SK-N-SH (cell line): ENCODE measurements at regions not wholly inside any gene's neighbourhood (a gene's known extent, or its start where the extent isn't known, plus 50 kb on each side); places are given as distances from the start of the nearest gene placed in this dataset.

Experiments used
- CTCF ChIA-PET: fragments of 300-600, 350-600 bp; formaldehyde crosslinking; extraction: SDS; loops from one replicate; lab custom pipeline; 2021; lab: Yijun Ruan, JAX
- POLR2A ChIA-PET: fragments of 350-600 bp; sonication (Branson Sonifier 250); formaldehyde crosslinking; extraction: SDS; loops from one replicate; lab custom pipeline; 2020; ENCODE audit warnings: antibody characterized with exemption, inconsistent platforms; lab: Yijun Ruan, JAX
- DNase-seq: peaks from one replicate; pipeline ENCODE4 v3.0.0; 2012
- H2AFZ ChIP-seq: fragments of 200-600 bp; sonication (generic); 2 replicates; pipeline ENCODE4 v1.8.1; 2016; ENCODE audit warnings: antibody characterized with exemption, mild to moderate bottlenecking, low read depth
- H3F3A ChIP-seq: fragments of 200-600 bp; sonication (generic); replicated peaks from 2 replicates; pipeline ENCODE3; 2016; ENCODE audit warnings: antibody characterized with exemption, mild to moderate bottlenecking; ENCODE audit not compliant: insufficient read depth
- H3K27ac ChIP-seq, 2 experiments: fragments of 200-500 bp in 1 of 2; fragments of 200-600 bp in 1 of 2; sonication (Bioruptor generic) in 1 of 2; sonication (generic), shearing (Covaris generic) in 1 of 2; 2 replicates each; pipeline versions ENCODE4 v1.5.1 to v1.6.1; 2014 to 2016; ENCODE audit warnings: low read depth in 2 of 2, inconsistent platforms in 1 of 2, low read length in 1 of 2, mild to moderate bottlenecking in 1 of 2, mixed read lengths in 1 of 2
- H3K27me3 ChIP-seq: fragments of 200-600 bp; sonication (generic), shearing (Covaris generic); 2 replicates; pipeline ENCODE4 v1.6.1; 2016; ENCODE audit warnings: mixed run types; ENCODE audit not compliant: insufficient read depth
- H3K36me3 ChIP-seq, 2 experiments: fragments of 200-500 bp in 1 of 2; fragments of 200-600 bp in 1 of 2; sonication (Bioruptor generic) in 1 of 2; sonication (generic) in 1 of 2; replicated peaks in 1 of 2; 2 replicates each; pipeline versions ENCODE3 to v1.5.1; 2014 to 2016; ENCODE audit warnings: low read length in 1 of 2, mild to moderate bottlenecking in 1 of 2; ENCODE audit not compliant: insufficient read depth in 2 of 2, control insufficient read depth in 1 of 2
- H3K4me1 ChIP-seq, 2 experiments: fragments of 200-500 bp in 1 of 2; fragments of 200-600 bp in 1 of 2; sonication (Bioruptor generic) in 1 of 2; sonication (generic), shearing (Covaris generic) in 1 of 2; 2 replicates each; pipeline versions ENCODE4 v1.5.1 to v1.6.1; 2014 to 2016; ENCODE audit warnings: low read depth in 1 of 2, low read length in 1 of 2, mixed run types in 1 of 2; ENCODE audit not compliant: insufficient read depth in 2 of 2, control insufficient read depth in 1 of 2
- H3K4me2 ChIP-seq: fragments of 200-600 bp; sonication (generic), shearing (Covaris generic); 2 replicates; pipeline ENCODE4 v1.6.1; 2017; ENCODE audit warnings: mixed run types
- H3K4me3 ChIP-seq, 2 experiments: fragments of 200-500 bp in 1 of 2; fragments of 200-600 bp in 1 of 2; sonication (Bioruptor generic) in 1 of 2; sonication (generic), shearing (Covaris generic) in 1 of 2; 2 replicates each; pipeline versions ENCODE4 v1.5.1 to v1.8.1; 2014 to 2016; ENCODE audit warnings: low read depth in 2 of 2, inconsistent platforms in 1 of 2, low read length in 1 of 2, mild to moderate bottlenecking in 1 of 2, mixed read lengths in 1 of 2, moderate library complexity in 1 of 2
- H3K79me2 ChIP-seq: fragments of 200-600 bp; sonication (generic); 2 replicates; pipeline ENCODE4 v1.8.1; 2017; ENCODE audit warnings: mild to moderate bottlenecking; ENCODE audit not compliant: insufficient read depth
- H3K9ac ChIP-seq: fragments of 200-600 bp; sonication (generic); 2 replicates; pipeline ENCODE4 v1.6.1; 2017; ENCODE audit warnings: mixed run types
- H3K9me2 ChIP-seq: fragments of 200-600 bp; sonication (generic); 2 replicates; pipeline ENCODE4 v1.6.1; 2017; ENCODE audit warnings: mixed run types
- H3K9me3 ChIP-seq: fragments of 200-600 bp; sonication (generic); 2 replicates; pipeline ENCODE4 v1.6.1; 2017; ENCODE audit warnings: mixed run types, mild to moderate bottlenecking, moderate library complexity
- H4K20me1 ChIP-seq: fragments of 200-600 bp; sonication (generic); 2 replicates; pipeline ENCODE4 v1.6.1; 2017; ENCODE audit warnings: mild to moderate bottlenecking, mixed run types; ENCODE audit not compliant: insufficient read depth
- CHD2 ChIP-seq: fragments of 150-350 bp; IDR thresholded peaks from 2 replicates; pipeline ENCODE4 v1.6.1; 2018; ENCODE audit warnings: low read length; ENCODE audit not compliant: partially characterized antibody
- ELF1 ChIP-seq: IDR thresholded peaks from 2 replicates; pipeline ENCODE4 v1.4.0; 2012
- EP300 ChIP-seq, 2 experiments: IDR thresholded peaks; 2 replicates each; pipeline versions ENCODE4 v1.4.0 to v1.6.1; 2012; ENCODE audit warnings: borderline replicate concordance in 1 of 2, low read depth in 1 of 2, low read length in 1 of 2
- EZH2phosphoT487 ChIP-seq: fragments of 200-600 bp; sonication (generic); IDR thresholded peaks from 2 replicates; pipeline ENCODE4 v1.6.1; 2017; ENCODE audit warnings: low read depth, mixed run types, mild to moderate bottlenecking, antibody characterized with exemption, moderate library complexity, borderline replicate concordance
- FOSL2 ChIP-seq: IDR thresholded peaks from 2 replicates; pipeline ENCODE4 v1.4.0; 2012; ENCODE audit warnings: low read depth, mild to moderate bottlenecking, moderate library complexity, borderline replicate concordance
- FOXJ3 ChIP-seq: sonication (generic); formaldehyde crosslinking; IDR thresholded peaks from 2 replicates; pipeline ENCODE4 v1.5.1; 2020; ENCODE audit warnings: mild to moderate bottlenecking, missing genetic modification reagents
- GATA2 ChIP-seq: sonication (generic); formaldehyde crosslinking; IDR thresholded peaks from 2 replicates; pipeline ENCODE4 v1.5.0; 2020; ENCODE audit warnings: mild to moderate bottlenecking, missing genetic modification reagents
- JUND ChIP-seq: IDR thresholded peaks from 2 replicates; pipeline ENCODE4 v1.4.0; 2012
- MEF2A ChIP-seq: IDR thresholded peaks from 2 replicates; pipeline ENCODE4 v1.4.0; 2012; ENCODE audit warnings: low read depth, borderline replicate concordance
- NRF1 ChIP-seq: IDR thresholded peaks from 2 replicates; pipeline ENCODE4 v1.6.1; 2012; ENCODE audit warnings: low read depth, mild to moderate bottlenecking, low read length
- POLR2AphosphoS5 ChIP-seq: IDR thresholded peaks from 2 replicates; pipeline ENCODE4 v1.6.1; 2012; ENCODE audit warnings: low read depth, low read length
- SIN3A ChIP-seq: IDR thresholded peaks from 2 replicates; pipeline ENCODE4 v1.6.1; 2012; ENCODE audit warnings: low read depth, mild to moderate bottlenecking, low read length, moderate library complexity, borderline replicate concordance
- TAF1 ChIP-seq: IDR thresholded peaks from 2 replicates; pipeline ENCODE4 v1.6.1; 2012; ENCODE audit warnings: low read depth, mild to moderate bottlenecking, low read length, moderate library complexity, borderline replicate concordance
- TEAD4 ChIP-seq: IDR thresholded peaks from 2 replicates; pipeline ENCODE4 v1.4.0; 2012; ENCODE audit warnings: mild to moderate bottlenecking, borderline replicate concordance; ENCODE audit not compliant: insufficient read depth
- WGBS: methylation state at CpG from one replicate; pipeline ENCODE4 v1.1.6; 2017; ENCODE audit warnings: low lambda C conversion rate; 5-methylcytosine and 5-hydroxymethylcytosine counted together
- TF ChIP-seq, protein P1 (sequence below): IDR thresholded peaks from 2 replicates; pipeline ENCODE4 v1.4.0; 2012; ENCODE audit warnings: low read depth, borderline replicate concordance
- TF ChIP-seq, protein P2 (sequence below): IDR thresholded peaks from 2 replicates; pipeline ENCODE4 v1.4.0; 2012; ENCODE audit warnings: low read depth, borderline replicate concordance
- TF ChIP-seq, protein P3 (sequence below): IDR thresholded peaks from 2 replicates; pipeline ENCODE4; 2012
- TF ChIP-seq, protein P4 (sequence below): fragments of 200-600 bp; sonication (generic); IDR thresholded peaks from 2 replicates; pipeline ENCODE4 v1.6.1; 2017; ENCODE audit warnings: antibody characterized with exemption, mild to moderate bottlenecking, moderate library complexity
- TF ChIP-seq, protein P5 (sequence below): fragments of 150-350 bp; IDR thresholded peaks from 2 replicates; pipeline ENCODE4 v1.6.1; 2017; ENCODE audit warnings: antibody characterized with exemption, low read length, low read depth, borderline replicate concordance
- TF ChIP-seq, protein P6 (sequence below): IDR thresholded peaks from 2 replicates; pipeline ENCODE4 v1.6.1; 2012; ENCODE audit warnings: mild to moderate bottlenecking, low read depth, low read length, moderate library complexity

DNA sequence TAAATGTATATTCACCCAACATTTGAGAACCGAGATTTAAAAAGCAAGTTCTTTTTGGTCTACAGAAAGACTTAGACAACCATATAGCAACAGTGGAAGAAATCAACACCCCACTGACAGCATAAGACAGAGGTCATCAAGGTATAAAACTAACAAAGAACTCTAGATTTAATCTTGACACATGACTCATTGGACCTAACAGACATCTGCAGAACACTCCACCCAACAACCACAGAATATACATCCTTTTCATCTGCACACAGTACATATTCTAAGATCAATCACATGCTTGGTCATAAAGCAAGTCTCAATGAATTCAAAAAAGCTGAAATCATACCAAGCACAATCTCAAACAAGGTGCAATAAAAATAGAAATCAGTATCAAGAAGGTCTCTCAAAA is 65.8 kb downstream of the SPIN4 start:
- no peak overlapping the region for H2AFZ ChIP-seq
- WGBS = 0% methylated on average over 1 of the region's 1 CpG
- ChIA-PET POLR2A (no interaction called here), CTCF (no interaction called here)
- H4K20me1 ChIP-seq = no peaks in the 10 kb centered on the region
- no peak overlapping the region for H3K4me3 ChIP-seq
- DNase-seq = no peak
- no peaks in the 10 kb centered on the region for H3K27me3 ChIP-seq
- no peaks in the 10 kb centered on the region for H3K9me2 ChIP-seq
- no peak overlapping the region for H3K4me2 ChIP-seq
- no peaks in the 10 kb centered on the region for H3K79me2 ChIP-seq
- H3F3A ChIP-seq = no peaks in the 10 kb centered on the region
- H3K4me1 ChIP-seq = no peaks in the 10 kb centered on the region; a peak in 1 of 4 replicates
- TF ChIP-seq CHD2 = no peak
- no peak for TF ChIP-seq FOXJ3 (CRISPR knock-in tag)
- TF ChIP-seq, protein P1, sequence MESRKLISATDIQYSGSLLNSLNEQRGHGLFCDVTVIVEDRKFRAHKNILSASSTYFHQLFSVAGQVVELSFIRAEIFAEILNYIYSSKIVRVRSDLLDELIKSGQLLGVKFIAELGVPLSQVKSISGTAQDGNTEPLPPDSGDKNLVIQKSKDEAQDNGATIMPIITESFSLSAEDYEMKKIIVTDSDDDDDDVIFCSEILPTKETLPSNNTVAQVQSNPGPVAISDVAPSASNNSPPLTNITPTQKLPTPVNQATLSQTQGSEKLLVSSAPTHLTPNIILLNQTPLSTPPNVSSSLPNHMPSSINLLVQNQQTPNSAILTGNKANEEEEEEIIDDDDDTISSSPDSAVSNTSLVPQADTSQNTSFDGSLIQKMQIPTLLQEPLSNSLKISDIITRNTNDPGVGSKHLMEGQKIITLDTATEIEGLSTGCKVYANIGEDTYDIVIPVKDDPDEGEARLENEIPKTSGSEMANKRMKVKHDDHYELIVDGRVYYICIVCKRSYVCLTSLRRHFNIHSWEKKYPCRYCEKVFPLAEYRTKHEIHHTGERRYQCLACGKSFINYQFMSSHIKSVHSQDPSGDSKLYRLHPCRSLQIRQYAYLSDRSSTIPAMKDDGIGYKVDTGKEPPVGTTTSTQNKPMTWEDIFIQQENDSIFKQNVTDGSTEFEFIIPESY = no peak
- no peak for TF ChIP-seq GATA2 (CRISPR knock-in tag)
- TF ChIP-seq NRF1 = no peak
- no peak for TF ChIP-seq POLR2AphosphoS5
- TF ChIP-seq, protein P2, sequence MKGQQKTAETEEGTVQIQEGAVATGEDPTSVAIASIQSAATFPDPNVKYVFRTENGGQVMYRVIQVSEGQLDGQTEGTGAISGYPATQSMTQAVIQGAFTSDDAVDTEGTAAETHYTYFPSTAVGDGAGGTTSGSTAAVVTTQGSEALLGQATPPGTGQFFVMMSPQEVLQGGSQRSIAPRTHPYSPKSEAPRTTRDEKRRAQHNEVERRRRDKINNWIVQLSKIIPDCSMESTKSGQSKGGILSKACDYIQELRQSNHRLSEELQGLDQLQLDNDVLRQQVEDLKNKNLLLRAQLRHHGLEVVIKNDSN = no peak
- TF ChIP-seq, protein P3, sequence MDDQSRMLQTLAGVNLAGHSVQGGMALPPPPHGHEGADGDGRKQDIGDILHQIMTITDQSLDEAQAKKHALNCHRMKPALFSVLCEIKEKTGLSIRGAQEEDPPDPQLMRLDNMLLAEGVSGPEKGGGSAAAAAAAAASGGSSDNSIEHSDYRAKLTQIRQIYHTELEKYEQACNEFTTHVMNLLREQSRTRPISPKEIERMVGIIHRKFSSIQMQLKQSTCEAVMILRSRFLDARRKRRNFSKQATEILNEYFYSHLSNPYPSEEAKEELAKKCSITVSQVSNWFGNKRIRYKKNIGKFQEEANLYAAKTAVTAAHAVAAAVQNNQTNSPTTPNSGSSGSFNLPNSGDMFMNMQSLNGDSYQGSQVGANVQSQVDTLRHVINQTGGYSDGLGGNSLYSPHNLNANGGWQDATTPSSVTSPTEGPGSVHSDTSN = no peak
- TF ChIP-seq, protein P4, sequence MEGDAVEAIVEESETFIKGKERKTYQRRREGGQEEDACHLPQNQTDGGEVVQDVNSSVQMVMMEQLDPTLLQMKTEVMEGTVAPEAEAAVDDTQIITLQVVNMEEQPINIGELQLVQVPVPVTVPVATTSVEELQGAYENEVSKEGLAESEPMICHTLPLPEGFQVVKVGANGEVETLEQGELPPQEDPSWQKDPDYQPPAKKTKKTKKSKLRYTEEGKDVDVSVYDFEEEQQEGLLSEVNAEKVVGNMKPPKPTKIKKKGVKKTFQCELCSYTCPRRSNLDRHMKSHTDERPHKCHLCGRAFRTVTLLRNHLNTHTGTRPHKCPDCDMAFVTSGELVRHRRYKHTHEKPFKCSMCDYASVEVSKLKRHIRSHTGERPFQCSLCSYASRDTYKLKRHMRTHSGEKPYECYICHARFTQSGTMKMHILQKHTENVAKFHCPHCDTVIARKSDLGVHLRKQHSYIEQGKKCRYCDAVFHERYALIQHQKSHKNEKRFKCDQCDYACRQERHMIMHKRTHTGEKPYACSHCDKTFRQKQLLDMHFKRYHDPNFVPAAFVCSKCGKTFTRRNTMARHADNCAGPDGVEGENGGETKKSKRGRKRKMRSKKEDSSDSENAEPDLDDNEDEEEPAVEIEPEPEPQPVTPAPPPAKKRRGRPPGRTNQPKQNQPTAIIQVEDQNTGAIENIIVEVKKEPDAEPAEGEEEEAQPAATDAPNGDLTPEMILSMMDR = no peak
- no peak for TF ChIP-seq TEAD4
- TF ChIP-seq, protein P5, sequence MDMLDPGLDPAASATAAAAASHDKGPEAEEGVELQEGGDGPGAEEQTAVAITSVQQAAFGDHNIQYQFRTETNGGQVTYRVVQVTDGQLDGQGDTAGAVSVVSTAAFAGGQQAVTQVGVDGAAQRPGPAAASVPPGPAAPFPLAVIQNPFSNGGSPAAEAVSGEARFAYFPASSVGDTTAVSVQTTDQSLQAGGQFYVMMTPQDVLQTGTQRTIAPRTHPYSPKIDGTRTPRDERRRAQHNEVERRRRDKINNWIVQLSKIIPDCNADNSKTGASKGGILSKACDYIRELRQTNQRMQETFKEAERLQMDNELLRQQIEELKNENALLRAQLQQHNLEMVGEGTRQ = no peak
- TF ChIP-seq EZH2phosphoT487 = no peak
- no peak for TF ChIP-seq ELF1
- no peak for TF ChIP-seq EP300 (IDR thresholded peaks at IDR 0.05; ENCODE audit: borderline replicate concordance in 1 of 2, low read depth in 1 of 2, low read length in 1 of 2)
- TF ChIP-seq MEF2A = no peak
- TF ChIP-seq JUND = no peak
- no peak for TF ChIP-seq TAF1
- TF ChIP-seq SIN3A = no peak
- TF ChIP-seq, protein P6, sequence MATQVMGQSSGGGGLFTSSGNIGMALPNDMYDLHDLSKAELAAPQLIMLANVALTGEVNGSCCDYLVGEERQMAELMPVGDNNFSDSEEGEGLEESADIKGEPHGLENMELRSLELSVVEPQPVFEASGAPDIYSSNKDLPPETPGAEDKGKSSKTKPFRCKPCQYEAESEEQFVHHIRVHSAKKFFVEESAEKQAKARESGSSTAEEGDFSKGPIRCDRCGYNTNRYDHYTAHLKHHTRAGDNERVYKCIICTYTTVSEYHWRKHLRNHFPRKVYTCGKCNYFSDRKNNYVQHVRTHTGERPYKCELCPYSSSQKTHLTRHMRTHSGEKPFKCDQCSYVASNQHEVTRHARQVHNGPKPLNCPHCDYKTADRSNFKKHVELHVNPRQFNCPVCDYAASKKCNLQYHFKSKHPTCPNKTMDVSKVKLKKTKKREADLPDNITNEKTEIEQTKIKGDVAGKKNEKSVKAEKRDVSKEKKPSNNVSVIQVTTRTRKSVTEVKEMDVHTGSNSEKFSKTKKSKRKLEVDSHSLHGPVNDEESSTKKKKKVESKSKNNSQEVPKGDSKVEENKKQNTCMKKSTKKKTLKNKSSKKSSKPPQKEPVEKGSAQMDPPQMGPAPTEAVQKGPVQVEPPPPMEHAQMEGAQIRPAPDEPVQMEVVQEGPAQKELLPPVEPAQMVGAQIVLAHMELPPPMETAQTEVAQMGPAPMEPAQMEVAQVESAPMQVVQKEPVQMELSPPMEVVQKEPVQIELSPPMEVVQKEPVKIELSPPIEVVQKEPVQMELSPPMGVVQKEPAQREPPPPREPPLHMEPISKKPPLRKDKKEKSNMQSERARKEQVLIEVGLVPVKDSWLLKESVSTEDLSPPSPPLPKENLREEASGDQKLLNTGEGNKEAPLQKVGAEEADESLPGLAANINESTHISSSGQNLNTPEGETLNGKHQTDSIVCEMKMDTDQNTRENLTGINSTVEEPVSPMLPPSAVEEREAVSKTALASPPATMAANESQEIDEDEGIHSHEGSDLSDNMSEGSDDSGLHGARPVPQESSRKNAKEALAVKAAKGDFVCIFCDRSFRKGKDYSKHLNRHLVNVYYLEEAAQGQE = no peak
- no peak for TF ChIP-seq FOSL2
- no peaks in the 10 kb centered on the region for H3K9me3 ChIP-seq
- no peak overlapping the region for H3K9ac ChIP-seq
- no peak overlapping the region for H3K27ac ChIP-seq
- no peaks in the 10 kb centered on the region for H3K36me3 ChIP-seq
